Activated naive CD4-positive, alpha-beta T cell treated with anti-CD3 and anti-CD28 coated beads, Interleukin-2, amount 50 U/mL, for 72 hours (primary cell): ENCODE measurements at regions not wholly inside any gene's neighbourhood (a gene's known extent, or its start where the extent isn't known, plus 50 kb on each side); places are given as distances from the start of the nearest gene placed in this dataset.
"Not testable (repeated sequence)": the region's sequence is repeated elsewhere in the genome, so short reads cannot be mapped to it uniquely, and the experiment has no call there.

Experiments used
- ATAC-seq, 2 donors: fragments of 150-1000 bp; cut with Tn5 transposase; 2 replicates each; pipeline ENCODE4 v1.10.0; 2021; ENCODE audit warnings: mild to moderate bottlenecking in 2 of 2, moderate library complexity in 2 of 2
- DNase-seq, 2 donors: peaks; one replicate each; pipeline ENCODE4 v3.0.0; 2021 to 2022; ENCODE audit warnings: low spot score in 2 of 2
- H3K27ac Mint-ChIP-seq, 2 donors: one replicate each; pipeline ENCODE4 v1.8.0; 2022; ENCODE audit warnings: mild to moderate bottlenecking in 2 of 2, mixed read lengths in 2 of 2
- H3K36me3 Mint-ChIP-seq, 2 donors: one replicate each; pipeline ENCODE4 v1.8.0; 2022; ENCODE audit warnings: mixed read lengths in 2 of 2
- H3K9me3 Mint-ChIP-seq, 2 donors: one replicate each; pipeline ENCODE4 v1.8.0; 2022; ENCODE audit warnings: mixed read lengths in 2 of 2

GRCh38 chr10:50688183-50688582, 51.6 kb upstream of the ASAH2B start:
- H3K27ac Mint-ChIP-seq, DNase-seq, ATAC-seq, H3K9me3 Mint-ChIP-seq, H3K36me3 Mint-ChIP-seq: not testable (repeated sequence)

- not testable (repeated sequence) for H3K36me3 Mint-ChIP-seq, DNase-seq, ATAC-seq, H3K27ac Mint-ChIP-seq, H3K9me3 Mint-ChIP-seq
Measured at GRCh38 chr10:50684365-50684764, 55.4 kb upstream of the ASAH2B start.

GRCh38 chr10:50683198-50683751, 56.5 kb upstream of the ASAH2B start:
- ATAC-seq, H3K9me3 Mint-ChIP-seq, DNase-seq, H3K36me3 Mint-ChIP-seq: not testable (repeated sequence)
- H3K27ac Mint-ChIP-seq, result peak overlapping the region in 1 of 2 donors; percentile 12

GRCh38 chr10:50680606-50681005, 56.9 kb upstream of the SGMS1 start:
- not testable (repeated sequence) for H3K9me3 Mint-ChIP-seq, H3K36me3 Mint-ChIP-seq, ATAC-seq, DNase-seq, H3K27ac Mint-ChIP-seq

- H3K27ac Mint-ChIP-seq, result no peak overlapping the region
- no peaks in the 10 kb centered on the region for H3K36me3 Mint-ChIP-seq
- H3K9me3 Mint-ChIP-seq, result no peaks in the 10 kb centered on the region
- no peak for ATAC-seq
- no peak for DNase-seq
Measured at GRCh38 chr10:50679149-50679548, 55.4 kb upstream of the SGMS1 start.

DNA sequence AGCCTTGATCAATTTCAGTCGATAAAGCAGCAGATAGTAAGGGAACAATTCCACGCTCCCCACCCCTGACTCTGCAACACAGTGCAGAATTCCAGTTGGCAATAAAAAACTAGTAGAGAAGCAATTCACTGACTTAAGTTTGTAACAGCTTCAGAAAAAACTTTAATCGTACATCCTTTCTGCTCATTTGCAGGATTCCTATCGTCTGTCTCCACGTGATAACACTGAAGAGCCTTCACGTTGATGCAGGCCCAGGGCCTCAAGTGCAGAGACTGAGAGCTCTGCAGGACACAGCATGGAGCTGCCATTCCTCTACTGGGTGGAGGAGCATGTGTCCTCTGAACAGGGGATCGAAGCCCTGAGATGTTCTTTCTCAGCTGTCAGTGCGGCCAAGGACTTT, 51.8 kb upstream of the SGMS1 start:
- ATAC-seq, H3K9me3 Mint-ChIP-seq, H3K27ac Mint-ChIP-seq, DNase-seq: not testable (repeated sequence)
- peaks cover 15 to 23% of the 10 kb centered on the region in 2 donors for H3K36me3 Mint-ChIP-seq

DNA sequence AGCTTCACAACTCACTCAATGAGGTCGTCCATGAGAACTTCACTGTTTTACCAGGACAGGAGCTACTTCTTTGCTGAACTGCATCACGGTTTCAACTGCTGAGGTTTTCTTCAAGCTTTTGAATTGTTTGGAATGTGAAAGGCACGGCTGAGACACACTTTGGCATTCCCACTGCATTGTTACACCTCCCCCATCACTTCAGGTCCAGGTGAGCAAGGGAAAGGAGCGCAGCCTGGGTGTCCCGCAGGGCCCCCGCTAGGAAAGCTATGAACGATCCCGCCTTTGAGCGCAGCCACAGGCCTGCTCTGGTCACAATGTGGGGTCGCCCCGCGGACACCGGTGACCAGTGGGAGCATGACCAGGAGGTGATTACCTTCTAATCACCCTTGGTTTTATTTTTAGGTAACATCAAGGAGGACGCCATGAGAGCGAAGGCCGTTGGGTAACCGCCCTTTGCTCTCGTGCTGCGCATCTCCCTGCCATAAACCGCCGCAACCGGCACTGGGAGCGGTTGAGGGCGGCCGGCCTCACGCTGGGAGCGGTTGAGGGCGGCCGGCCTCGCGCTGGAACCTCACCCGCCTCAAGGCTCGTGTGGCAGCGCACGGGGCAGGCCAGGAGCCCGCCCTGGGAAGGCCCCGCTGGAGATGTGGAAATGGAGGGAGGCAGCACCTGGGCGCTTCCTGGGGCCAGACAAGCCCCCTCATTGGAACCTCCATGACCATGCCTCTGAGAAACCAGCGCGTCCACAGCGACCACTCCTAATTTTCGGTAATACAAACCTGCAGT, 50.9 kb upstream of the SGMS1 start:
- Mint-ChIP-seq H3K9me3 (peaks cover 4 to 6% of the 10 kb centered on the region in 2 donors), H3K36me3 (peaks cover 15 to 23% of the 10 kb centered on the region in 2 donors), H3K27ac (no peak overlapping the region)
- DNase-seq (no peak), ATAC-seq (no peak)
